GM19023 (cell line): ENCODE measurements at regions not wholly inside any gene's neighbourhood (a gene's known extent, or its start where the extent isn't known, plus 50 kb on each side); places are given as distances from the start of the nearest gene placed in this dataset.

Experiments
- ATAC-seq: cut with Tn5 transposase; IDR thresholded peaks from one replicate; pipeline ENCODE4 v1.9.1; 2021; ENCODE audit warnings: mild to moderate bottlenecking, moderate library complexity; ENCODE audit not compliant: unreplicated experiment

- ATAC-seq = no peak
Measured at GRCh38 chr2:144163592-144163991, 356.3 kb downstream of the ZEB2 start.

DNA sequence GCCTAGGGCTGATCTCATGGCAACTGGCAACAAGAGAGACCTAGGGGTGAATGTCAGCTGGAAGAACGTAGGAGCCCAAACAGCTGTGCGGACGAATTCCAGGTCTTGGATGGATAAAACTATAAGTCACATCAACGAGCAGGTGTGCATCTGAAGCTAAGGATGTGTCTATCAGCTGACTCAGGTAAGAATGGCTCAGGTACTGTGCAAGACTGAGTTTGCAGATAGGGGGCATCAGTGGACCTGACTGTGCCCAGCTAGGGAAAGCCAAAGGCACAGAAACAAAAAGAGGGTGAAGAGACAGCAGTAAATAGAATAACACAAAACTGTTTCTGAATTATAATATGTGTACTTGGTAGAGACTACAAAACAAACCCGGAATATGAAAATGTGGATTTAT, 357.3 kb downstream of the ZEB2 start:
- ATAC-seq = peak; percentile 77

GRCh38 chr2:144161061-144161460, 358.9 kb downstream of the ZEB2 start:
- no peak for ATAC-seq

DNA sequence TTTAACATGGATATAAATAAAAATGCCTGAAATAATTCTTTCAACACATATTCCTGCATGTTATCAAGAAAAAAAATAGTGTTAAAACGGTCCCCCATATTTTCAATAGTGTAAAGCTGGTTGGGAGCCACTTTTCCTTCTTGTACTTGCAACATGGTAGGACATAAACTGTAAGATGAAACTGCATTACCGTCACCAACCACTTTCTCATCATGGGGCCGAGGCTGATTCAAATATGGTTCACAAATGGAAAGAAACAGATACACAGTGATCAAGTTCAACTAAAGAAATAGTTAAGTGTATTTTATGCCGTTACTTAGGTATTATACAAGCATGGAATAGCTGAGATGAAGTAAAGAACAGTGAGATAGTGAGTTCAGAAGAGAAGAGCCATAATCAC, 360.7 kb downstream of the ZEB2 start:
- no peak for ATAC-seq

DNA sequence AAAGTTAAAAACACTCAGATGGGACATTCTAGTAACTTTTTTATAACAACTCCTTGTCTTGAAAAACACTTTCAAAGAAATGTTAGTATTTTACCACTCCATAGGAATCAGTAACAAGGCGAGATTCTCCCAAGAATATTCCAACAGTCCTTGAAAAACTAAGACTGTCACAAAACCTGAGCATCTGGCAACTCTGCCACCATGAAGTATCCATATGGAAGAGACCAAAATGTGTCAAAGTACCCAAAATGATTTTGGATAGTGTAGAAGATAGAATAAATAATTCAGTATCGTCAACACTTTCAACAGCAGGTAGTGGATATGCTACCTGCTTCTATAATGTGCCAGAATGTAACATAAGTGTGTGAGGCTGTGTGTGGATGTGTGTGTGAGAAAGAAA, 361.8 kb downstream of the ZEB2 start:
- no peak for ATAC-seq

- ATAC-seq = no peak
Measured at GRCh38 chr2:144156736-144157640, 362.9 kb downstream of the ZEB2 start.

DNA sequence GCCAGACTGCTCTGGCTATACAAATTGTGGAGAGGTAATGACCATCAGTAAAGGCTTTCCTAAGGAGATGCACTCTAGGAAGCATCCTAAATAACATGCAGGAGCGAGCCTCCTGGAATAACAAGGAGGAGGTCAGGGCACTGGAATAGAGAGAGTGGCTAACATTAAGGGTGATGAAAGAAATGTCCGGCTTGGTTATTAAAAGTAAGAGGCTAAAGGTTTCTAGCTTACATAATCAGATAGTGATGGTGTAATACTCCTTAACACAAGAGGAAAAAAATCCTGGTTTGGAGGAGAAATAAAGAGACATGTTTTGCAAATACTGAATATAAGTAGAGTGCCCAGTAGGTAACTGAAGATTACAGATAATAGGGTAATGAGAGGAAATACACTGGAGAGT, 365.7 kb downstream of the ZEB2 start:
- ATAC-seq = no peak

GRCh38 chr2:144152817-144153271, 367.1 kb downstream of the ZEB2 start:
- no peak for ATAC-seq

DNA sequence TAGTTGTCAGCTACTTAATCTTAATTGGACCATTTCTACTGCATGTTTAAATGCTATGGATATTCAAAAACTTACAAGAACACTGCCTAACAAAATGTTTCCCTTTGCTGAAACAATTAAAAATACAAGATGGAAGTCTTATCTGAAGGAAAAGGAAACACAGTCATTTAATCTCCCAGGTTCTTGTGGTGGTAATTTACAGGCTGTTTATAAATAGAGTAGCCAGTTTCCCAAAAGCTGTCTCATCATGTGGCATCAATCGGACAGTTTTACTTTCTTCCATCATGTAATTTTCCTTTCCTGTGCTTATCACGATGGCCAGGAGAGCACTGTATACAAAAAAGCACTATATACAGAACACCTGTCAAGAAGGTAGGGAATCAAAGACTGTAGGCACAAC, 368.1 kb downstream of the ZEB2 start:
- no peak for ATAC-seq

GRCh38 chr2:144151405-144151804, 368.5 kb downstream of the ZEB2 start:
- ATAC-seq = no peak

DNA sequence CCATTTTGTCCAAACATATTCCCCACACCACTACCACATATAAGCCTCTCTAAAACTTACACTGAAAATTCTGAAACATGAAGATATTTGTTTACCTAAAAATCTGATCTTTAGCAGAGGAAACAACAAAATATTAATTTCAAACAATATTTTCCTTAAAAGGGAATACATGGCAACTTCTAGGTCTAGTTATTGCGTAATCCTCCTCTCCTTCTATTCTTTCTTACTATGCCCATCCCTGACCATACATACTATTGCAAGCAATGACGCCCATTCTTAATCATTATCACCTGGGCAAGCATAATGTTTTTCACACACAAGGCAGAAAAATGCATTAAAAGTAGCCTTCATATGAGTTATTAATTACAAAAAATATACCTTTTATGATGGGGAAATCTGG, 372.6 kb downstream of the ZEB2 start:
- ATAC-seq = no peak

DNA sequence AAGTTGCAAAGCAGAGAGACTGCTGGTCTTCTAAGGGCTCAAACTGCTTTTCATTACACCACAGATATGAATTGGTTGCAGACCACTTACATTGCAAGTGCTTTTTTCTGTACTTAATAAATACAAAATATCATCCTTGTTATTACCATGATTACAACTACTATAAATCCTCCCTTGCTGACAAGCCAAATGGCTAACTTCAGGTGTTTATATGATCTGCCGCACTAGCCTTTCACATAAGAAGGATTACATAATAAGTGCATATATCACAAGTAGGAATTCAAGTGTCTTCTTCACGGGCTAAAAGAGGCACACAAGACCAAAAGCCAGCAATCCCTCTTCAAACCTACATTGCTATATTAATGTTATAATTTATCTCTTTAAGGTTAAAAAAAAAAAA, 373.0 kb downstream of the ZEB2 start:
- no peak for ATAC-seq

- ATAC-seq = no peak
Measured at GRCh38 chr2:144146076-144146475, 373.8 kb downstream of the ZEB2 start.

DNA sequence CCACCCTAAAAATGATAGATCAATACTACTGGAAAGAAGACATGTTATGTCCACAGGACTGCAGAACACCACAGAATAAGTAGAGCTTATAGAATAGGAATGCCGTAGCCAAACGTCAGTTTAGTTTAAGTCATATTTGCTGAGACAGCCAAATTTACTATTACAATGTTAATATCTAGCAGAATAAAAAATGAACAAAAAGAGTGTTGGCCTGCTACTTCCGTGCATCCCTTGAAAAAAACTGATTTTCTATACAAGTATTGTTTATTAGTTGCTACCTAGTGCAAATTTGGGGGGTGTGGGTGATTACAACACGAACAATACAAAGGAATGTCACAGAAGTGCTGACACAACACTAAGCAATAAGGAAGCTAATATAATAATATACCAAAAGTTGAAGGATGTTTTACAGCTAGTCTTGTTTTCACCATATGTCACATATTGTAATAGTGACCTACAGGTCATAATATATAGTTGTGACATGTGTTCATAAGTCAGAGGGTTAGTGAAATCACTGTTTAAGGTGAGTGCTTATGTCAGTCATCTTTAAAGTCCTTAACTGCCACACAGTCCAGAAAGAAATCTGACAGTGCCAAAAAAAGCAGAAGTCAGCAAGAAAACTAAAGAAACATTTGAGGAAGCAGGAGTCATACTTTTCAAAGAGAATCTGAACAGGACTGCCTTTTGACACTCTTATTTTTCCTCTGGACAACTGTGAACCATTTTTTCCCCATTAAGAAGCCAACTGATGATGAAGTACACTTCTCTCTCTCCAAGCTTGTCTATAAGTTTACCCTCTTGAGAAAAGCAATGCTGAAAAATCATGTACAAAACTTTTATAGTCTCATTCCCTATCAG, 376.4 kb downstream of the ZEB2 start:
- no peak for ATAC-seq

DNA sequence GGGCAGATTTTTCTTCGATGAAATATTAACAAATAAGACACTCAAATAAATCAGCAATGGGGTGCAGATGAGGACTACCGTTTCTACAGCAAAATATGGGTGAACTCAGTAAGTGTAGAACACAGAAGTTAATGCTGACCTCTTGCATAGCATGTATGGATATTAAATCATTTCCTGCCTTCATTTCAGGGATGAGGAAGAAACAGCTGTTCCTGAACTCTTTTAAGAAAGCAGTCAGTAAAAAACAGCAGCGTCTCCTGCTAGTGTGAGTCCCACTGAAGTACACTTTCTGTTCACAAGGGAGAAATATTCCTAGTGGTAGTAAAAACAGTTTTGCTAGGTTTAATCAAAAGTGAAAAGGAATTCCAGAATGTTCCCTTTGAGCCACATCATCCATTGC, 379.0 kb downstream of the ZEB2 start:
- ATAC-seq = no peak

DNA sequence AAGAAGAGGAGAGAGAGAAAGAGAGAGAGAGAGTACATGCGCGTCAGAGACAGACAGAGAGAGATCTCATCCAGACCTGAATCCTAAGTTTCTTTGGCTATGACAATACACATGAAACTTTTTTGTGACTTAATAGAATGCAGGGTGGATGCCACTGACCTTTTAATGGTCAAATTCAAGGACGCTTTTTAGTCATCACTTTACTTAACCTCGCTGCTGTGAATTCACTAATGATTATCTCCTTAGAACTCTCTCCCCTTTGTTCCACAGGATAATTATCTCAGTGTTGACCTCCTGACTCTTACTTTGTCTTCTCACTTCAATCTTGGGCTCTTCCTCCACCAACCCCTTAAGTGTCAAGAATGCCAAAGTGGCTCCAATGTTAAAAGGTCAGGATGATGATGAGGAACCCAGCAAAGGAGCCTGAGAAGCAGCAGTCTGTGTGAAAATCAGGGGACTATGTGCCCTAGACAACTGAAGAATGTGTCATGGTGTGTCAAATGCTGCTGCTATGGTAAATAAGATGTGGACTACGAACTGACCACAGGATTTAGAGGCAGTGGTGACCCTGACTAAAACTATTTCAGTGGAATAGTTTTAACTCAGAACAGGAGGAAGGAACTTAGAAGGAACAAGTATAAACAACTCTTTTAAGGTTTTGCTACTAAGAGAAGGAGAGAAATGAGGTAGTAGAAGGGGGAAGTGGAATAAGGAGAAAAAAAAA, 382.1 kb downstream of the ZEB2 start:
- ATAC-seq = no peak

DNA sequence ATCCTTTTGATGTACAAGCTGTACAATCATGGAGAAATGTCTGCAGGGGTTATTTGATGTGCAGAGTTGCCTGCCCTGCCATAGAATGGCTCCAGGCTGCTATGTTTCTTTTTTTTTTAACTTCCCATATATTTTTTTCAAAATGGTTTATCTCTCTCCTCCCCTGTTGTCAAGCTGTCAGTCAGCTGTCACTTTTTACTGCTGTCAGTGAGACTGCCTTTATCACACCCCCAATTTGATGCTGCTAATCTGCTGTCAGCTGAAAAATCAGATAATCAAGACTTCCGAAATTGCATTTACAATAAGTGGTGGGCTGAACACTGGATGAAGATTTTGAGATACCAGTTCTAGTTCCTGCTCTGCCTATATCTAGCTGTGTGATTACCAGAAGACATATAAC, 382.6 kb downstream of the ZEB2 start:
- ATAC-seq = no peak

DNA sequence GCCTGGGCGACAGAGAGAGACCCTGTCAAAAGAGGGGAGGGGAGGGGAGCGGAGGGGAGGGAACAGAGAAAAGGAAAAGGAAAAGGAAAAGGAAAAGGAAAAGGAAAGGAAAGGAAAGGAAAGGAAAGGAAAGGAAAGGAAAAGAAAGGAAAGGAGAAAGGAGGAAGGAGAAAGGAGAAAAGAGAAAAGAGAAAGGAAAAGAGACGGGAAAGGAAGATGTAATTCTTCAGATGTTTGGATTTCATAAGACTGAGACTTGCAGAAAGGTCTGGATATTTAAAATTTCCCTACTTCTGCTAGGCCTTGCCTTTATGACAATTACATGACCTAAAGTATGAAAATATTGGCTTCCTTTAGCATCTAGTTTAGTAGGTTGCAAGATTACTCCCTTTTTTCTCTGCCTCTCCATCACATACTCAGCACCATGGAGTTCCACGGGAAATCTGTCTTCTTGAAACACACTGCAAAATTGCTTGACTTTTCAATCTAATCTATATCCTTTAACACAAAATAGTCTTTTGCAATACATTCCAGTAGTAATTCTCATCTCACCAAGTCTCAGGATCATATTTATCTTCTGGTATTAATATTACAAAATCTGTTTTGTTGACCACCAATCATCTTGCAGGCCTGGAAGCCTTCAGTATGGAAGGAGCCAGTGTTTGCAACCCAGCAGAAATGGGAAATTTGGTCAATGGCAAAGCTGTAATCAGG, 383.5 kb downstream of the ZEB2 start:
- no peak for ATAC-seq

- no peak for ATAC-seq
Measured at GRCh38 chr2:144133936-144134665, 385.8 kb downstream of the ZEB2 start.

- no peak for ATAC-seq
Measured at GRCh38 chr2:144132357-144132756, 387.6 kb downstream of the ZEB2 start.
